Endothelial cell (in vitro differentiated cells): ENCODE measurements at regions not wholly inside any gene's neighbourhood (a gene's known extent, or its start where the extent isn't known, plus 50 kb on each side); places are given as distances from the start of the nearest gene placed in this dataset.

Experiments
- DNase-seq: peaks from one replicate; pipeline ENCODE4 v3.0.0; 2021; ENCODE audit warnings: low spot score
- H3K27ac Mint-ChIP-seq: one replicate; pipeline ENCODE4 v1.8.0; 2021; ENCODE audit warnings: mixed read lengths, inconsistent platforms; ENCODE audit not compliant: unreplicated experiment
- H3K27me3 Mint-ChIP-seq: one replicate; pipeline ENCODE4 v1.8.0; 2021; ENCODE audit warnings: mild to moderate bottlenecking, moderate library complexity, mixed read lengths, inconsistent platforms; ENCODE audit not compliant: unreplicated experiment
- H3K36me3 Mint-ChIP-seq: one replicate; pipeline ENCODE4 v1.8.0; 2021; ENCODE audit warnings: mild to moderate bottlenecking, low read depth, mixed read lengths, inconsistent platforms; ENCODE audit not compliant: unreplicated experiment
- H3K4me1 Mint-ChIP-seq: one replicate; pipeline ENCODE4 v1.8.0; 2021; ENCODE audit warnings: mild to moderate bottlenecking, mixed read lengths, inconsistent platforms; ENCODE audit not compliant: unreplicated experiment
- H3K4me3 Mint-ChIP-seq: one replicate; pipeline ENCODE4 v1.8.0; 2021; ENCODE audit warnings: mild to moderate bottlenecking, mixed read lengths, inconsistent platforms; ENCODE audit not compliant: unreplicated experiment
- H3K9me3 Mint-ChIP-seq: one replicate; pipeline ENCODE4 v1.8.0; 2021; ENCODE audit warnings: mixed read lengths, inconsistent platforms; ENCODE audit not compliant: unreplicated experiment
- TF ChIP-seq, protein P1 (sequence below): fragments of 200-600 bp; sonication (generic); IDR thresholded peaks from one replicate; pipeline ENCODE4 v1.5.0; 2021; ENCODE audit warnings: antibody characterized with exemption; ENCODE audit not compliant: unreplicated experiment

DNA sequence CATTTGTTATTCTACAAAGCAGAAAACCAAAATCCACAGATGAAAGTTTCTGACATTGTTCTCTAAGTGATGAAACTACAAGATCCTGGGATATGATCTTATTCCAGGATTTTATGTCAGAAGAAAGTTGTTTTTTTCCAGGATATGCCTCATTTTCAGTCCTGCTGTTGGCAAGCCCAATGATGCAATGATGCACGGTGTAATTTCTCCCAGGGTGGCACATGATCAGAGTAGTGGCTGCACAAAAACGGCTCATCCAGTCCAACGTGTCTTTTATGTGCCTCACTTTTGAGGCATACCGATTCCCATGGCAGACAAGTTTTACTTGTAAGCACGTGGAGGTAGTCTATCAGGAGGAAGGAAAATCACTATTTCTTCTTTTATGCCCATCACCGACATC is 302.3 kb upstream of the JAG1 start:
- H3K27me3 Mint-ChIP-seq = no peaks in the 10 kb centered on the region
- no peaks in the 10 kb centered on the region for H3K4me1 Mint-ChIP-seq
- DNase-seq = no peak
- H3K27ac Mint-ChIP-seq = no peak overlapping the region
- no peak overlapping the region for H3K4me3 Mint-ChIP-seq
- TF ChIP-seq, protein P1, sequence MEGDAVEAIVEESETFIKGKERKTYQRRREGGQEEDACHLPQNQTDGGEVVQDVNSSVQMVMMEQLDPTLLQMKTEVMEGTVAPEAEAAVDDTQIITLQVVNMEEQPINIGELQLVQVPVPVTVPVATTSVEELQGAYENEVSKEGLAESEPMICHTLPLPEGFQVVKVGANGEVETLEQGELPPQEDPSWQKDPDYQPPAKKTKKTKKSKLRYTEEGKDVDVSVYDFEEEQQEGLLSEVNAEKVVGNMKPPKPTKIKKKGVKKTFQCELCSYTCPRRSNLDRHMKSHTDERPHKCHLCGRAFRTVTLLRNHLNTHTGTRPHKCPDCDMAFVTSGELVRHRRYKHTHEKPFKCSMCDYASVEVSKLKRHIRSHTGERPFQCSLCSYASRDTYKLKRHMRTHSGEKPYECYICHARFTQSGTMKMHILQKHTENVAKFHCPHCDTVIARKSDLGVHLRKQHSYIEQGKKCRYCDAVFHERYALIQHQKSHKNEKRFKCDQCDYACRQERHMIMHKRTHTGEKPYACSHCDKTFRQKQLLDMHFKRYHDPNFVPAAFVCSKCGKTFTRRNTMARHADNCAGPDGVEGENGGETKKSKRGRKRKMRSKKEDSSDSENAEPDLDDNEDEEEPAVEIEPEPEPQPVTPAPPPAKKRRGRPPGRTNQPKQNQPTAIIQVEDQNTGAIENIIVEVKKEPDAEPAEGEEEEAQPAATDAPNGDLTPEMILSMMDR = no peak
- H3K9me3 Mint-ChIP-seq = no peaks in the 10 kb centered on the region
- H3K36me3 Mint-ChIP-seq = peaks cover 3% of the 10 kb centered on the region

DNA sequence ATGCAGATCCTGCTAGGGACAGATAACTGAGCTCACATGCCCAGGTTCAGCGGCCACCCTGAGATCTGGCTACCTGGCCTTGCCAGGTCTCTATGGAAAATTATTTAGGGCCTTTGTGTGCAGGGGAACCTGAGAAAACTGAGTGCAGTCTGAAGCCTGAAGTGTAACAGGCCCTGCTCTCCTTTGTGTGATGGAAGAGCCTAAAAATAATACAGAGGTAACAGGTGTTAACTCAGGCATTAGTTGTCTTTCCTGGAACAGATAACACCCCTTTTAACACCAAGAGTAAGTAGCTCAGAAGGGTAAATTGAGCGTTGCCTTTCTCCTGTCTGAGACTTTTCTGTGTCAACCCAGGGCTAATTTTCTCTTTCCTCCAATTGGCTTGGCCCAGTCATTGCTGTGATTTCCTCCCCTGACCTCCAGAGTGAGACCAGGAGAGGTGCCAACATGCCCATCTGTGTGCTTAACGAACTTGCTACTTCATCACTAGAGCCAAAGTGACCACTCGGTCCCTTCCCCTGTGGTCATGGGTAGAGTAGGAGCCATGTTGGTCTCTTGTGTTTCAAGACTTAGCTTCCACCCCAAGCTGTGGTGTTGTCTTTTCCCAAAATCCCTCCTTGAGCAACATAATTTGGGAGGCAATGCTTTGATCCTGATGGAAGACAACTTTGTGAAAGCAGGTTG is 304.4 kb upstream of the JAG1 start:
- no peak for DNase-seq
- H3K27ac Mint-ChIP-seq = no peak overlapping the region
- no peaks in the 10 kb centered on the region for H3K27me3 Mint-ChIP-seq
- no peak overlapping the region for H3K4me3 Mint-ChIP-seq
- peaks cover 3% of the 10 kb centered on the region for H3K36me3 Mint-ChIP-seq
- no peaks in the 10 kb centered on the region for H3K4me1 Mint-ChIP-seq
- TF ChIP-seq, protein P1 = no peak
- no peaks in the 10 kb centered on the region for H3K9me3 Mint-ChIP-seq

DNA sequence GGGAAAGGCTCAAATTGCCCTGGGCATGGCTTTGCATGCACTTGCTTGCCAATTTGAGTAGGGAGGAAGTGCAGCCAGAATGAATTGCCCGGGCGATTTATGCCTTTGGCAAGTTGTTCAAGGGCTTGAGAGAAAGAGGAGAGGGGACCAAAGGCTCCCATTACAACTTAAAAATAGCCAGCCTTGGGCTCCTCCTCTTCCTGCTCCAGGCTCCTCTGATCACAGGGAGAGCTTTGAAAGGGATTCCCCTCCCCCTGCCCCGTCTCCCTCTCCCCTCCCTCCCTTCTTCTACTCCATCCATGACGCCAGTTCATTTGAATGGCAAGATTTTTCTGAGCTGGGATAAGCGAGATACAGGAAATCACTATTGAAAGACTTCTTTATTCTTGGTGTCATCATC is 304.9 kb upstream of the JAG1 start:
- TF ChIP-seq, protein P1 = no peak
- DNase-seq = no peak
- no peaks in the 10 kb centered on the region for H3K4me1 Mint-ChIP-seq
- H3K9me3 Mint-ChIP-seq = no peaks in the 10 kb centered on the region
- H3K36me3 Mint-ChIP-seq = peaks cover 3% of the 10 kb centered on the region
- H3K4me3 Mint-ChIP-seq = no peak overlapping the region
- peaks cover 2% of the 10 kb centered on the region for H3K27me3 Mint-ChIP-seq
- no peak overlapping the region for H3K27ac Mint-ChIP-seq

DNA sequence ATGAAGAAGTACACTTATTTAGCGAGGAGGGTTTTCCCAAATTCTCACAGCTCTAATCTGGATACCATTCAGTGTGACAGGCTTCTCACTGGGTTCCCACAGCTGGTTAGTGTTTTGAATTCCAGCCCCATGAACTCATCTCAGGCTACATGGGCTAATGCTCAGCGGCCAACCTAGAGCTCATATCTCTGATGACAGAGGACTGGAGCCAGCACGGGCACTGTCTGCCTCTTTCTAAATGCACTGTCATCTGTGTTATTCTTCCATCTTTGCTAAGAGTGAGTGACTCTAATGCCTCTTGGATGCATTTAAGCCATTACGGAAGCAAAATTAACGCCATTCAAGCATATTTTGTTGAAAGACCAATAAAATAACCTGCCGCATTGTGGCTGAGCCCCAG is 308.9 kb upstream of the JAG1 start:
- H3K4me3 Mint-ChIP-seq = no peak overlapping the region
- TF ChIP-seq, protein P1 = no peak
- DNase-seq = no peak
- peaks cover 6% of the 10 kb centered on the region for H3K27me3 Mint-ChIP-seq
- no peak overlapping the region for H3K27ac Mint-ChIP-seq
- H3K36me3 Mint-ChIP-seq = no peaks in the 10 kb centered on the region
- H3K9me3 Mint-ChIP-seq = no peaks in the 10 kb centered on the region
- H3K4me1 Mint-ChIP-seq = no peaks in the 10 kb centered on the region

DNA sequence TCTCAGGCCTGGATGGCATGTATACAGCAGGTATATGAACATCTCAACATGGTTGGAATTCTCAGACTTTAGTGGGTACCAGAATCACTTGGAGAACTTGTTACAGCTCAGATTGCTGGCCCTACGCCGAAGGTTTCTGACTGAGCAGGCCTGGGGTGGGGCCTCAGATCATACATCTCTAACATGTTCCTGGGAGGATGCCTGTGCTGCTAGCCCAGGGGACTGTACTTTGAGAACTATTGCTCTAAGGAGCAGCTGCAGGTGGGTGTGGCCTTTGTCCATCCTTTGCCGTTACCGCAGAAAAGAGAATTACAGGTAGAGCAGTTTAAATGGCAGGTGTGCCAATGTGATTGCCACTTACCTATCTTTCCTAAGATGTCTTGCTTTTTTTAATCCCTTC is 310.5 kb upstream of the JAG1 start:
- Mint-ChIP-seq H3K36me3 (no peaks in the 10 kb centered on the region), H3K9me3 (no peaks in the 10 kb centered on the region), H3K4me3 (no peak overlapping the region), H3K27me3 (peaks cover 6% of the 10 kb centered on the region), H3K27ac (no peak overlapping the region), H3K4me1 (no peaks in the 10 kb centered on the region)
- DNase-seq = no peak
- TF ChIP-seq, protein P1 = no peak
